ENCODE measurements at regions not wholly inside any gene's neighbourhood (a gene's known extent, or its start where the extent isn't known, plus 50 kb on each side); places are given as distances from the start of the nearest gene placed in this dataset.
A peak's percentile ranks its signal among the peaks of the same experiment; 100 is the strongest.

- Mint-ChIP-seq H3K9me3 (no peaks in the 10 kb centered on the region), H3K4me1 (peaks cover 18 to 22% of the 10 kb centered on the region in 2 experiments), H3K36me3 (ENCODE audit: insufficient read depth in 1 of 3, low read depth in 3 of 3) (no peaks in the 10 kb centered on the region), H3K27ac (no peak overlapping the region; a peak in 1 of 7 replicates), H3K4me3 (no peak overlapping the region), H3K27me3 (ENCODE audit: low read depth) (no peaks in the 10 kb centered on the region)
- no peak for TF ChIP-seq CTCF (conservative IDR thresholded peaks at IDR 0.05)
- no peak overlapping the region for H4K8ac ChIP-seq (replicated peaks; ENCODE audit: insufficient read length, low read depth, low read length)
- no peak for DNase-seq
- H3K4me1 ChIP-seq (ENCODE audit: insufficient read depth, low read length), result no peaks in the 10 kb centered on the region; the same call in 1 of the 2 replicates
- H3K4me2 ChIP-seq (ENCODE audit: insufficient read depth, insufficient read length, low read length), result no peak overlapping the region
- no peak overlapping the region for H2BK15ac ChIP-seq (ENCODE audit: low read depth, low read length)
- H4K5ac ChIP-seq (ENCODE audit: insufficient read length, low read depth, low read length), result no peak overlapping the region
- H4K91ac ChIP-seq (ENCODE audit: insufficient read length, low read depth, low read length), result no peak overlapping the region
- no peak overlapping the region for H2BK120ac ChIP-seq (ENCODE audit: low read depth, low read length, poor library complexity, severe bottlenecking)
- H3K79me1 ChIP-seq (ENCODE audit: insufficient read depth, low read depth, low read length, poor library complexity, severe bottlenecking), result no peaks in the 10 kb centered on the region
- no peaks in the 10 kb centered on the region for H3K79me2 ChIP-seq (ENCODE audit: insufficient read depth, low read length)
- H2BK5ac ChIP-seq (ENCODE audit: insufficient read length, low read length), result no peak overlapping the region
- no peaks in the 10 kb centered on the region for H4K20me1 ChIP-seq (ENCODE audit: control insufficient read depth, insufficient read depth, insufficient read length)
- peak overlapping the region; percentile 62 for H2BK12ac ChIP-seq (ENCODE audit: insufficient read length, low read depth, low read length)
- H3K56ac ChIP-seq (ENCODE audit: insufficient read length, low read depth, low read length), result no peak overlapping the region
- H3K4ac ChIP-seq (ENCODE audit: low read depth, low read length), result no peak overlapping the region
- H3K18ac ChIP-seq (ENCODE audit: insufficient read length, low read depth, low read length), result no peak overlapping the region
- H3T11ph ChIP-seq (ENCODE audit: low read length), result no peak overlapping the region
- WGBS (ENCODE audit: extremely low coverage, insufficient read length, low lambda C conversion rate), result no CpG with 5 or more reads among the region's 4 CpGs
- H3K23me2 ChIP-seq (ENCODE audit: insufficient read length, low read depth, low read length, poor library complexity, severe bottlenecking), result no peaks in the 10 kb centered on the region
- no peak overlapping the region for H3K14ac ChIP-seq (ENCODE audit: insufficient read depth, low read length)
- H3K9ac ChIP-seq (ENCODE audit: extremely low read depth, insufficient read length, low read length), result no peak overlapping the region
- H2AK5ac ChIP-seq (ENCODE audit: insufficient read length, low read length), result no peak overlapping the region
- H2BK20ac ChIP-seq (ENCODE audit: low read depth, low read length, poor library complexity, severe bottlenecking), result no peak overlapping the region
- H3K9me3 ChIP-seq (ENCODE audit: control insufficient read depth, low read depth, low read length), result no peaks in the 10 kb centered on the region
- H3K27me3 ChIP-seq (ENCODE audit: insufficient read depth, low read length), result no peaks in the 10 kb centered on the region
- no peak overlapping the region for H3K27ac ChIP-seq (ENCODE audit: insufficient read length, low read depth, low read length)
- H3K23ac ChIP-seq (ENCODE audit: insufficient read length, low read depth, low read length), result no peak overlapping the region
- peak overlapping the region; percentile 10 for H2AFZ ChIP-seq (ENCODE audit: low read length)
These were observed 289.7 kb downstream of the EPHA4 start for GRCh38 chr2:221282386-221282785.
